Nucleus accumbens (tissue), 56 donors: ENCODE measurements at regions not wholly inside any gene's neighbourhood (a gene's known extent, or its start where the extent isn't known, plus 50 kb on each side); places are given as distances from the start of the nearest gene placed in this dataset.
A peak's percentile ranks its signal among the peaks of the same experiment; 100 is the strongest.
"Not testable (repeated sequence)": the region's sequence is repeated elsewhere in the genome, so short reads cannot be mapped to it uniquely, and the experiment has no call there.

Source experiments
- DNase-seq, 56 donors: peaks; one replicate each; lab custom pipeline; 2025; lab: John Stamatoyannopoulos, UW

GRCh38 chr5:130963798-130964197, 201.3 kb downstream of the HINT1 start:
- no peak for DNase-seq

GRCh38 chr5:130957151-130957550, 207.9 kb downstream of the HINT1 start:
- no peak for DNase-seq

GRCh38 chr5:130955041-130955440, 210.0 kb downstream of the HINT1 start:
- DNase-seq: no peak

GRCh38 chr5:130954336-130954735, 210.7 kb downstream of the HINT1 start:
- no peak for DNase-seq

- DNase-seq: no peak
Observed at GRCh38 chr5:130939059-130939458, 226.0 kb downstream of the HINT1 start.

- DNase-seq: no peak
Observed at GRCh38 chr5:130937046-130937445, 228.0 kb downstream of the HINT1 start.

- no peak for DNase-seq
Observed at GRCh38 chr5:130923543-130924124, 241.4 kb downstream of the HINT1 start.

GRCh38 chr5:130912088-130912487, 253.0 kb downstream of the HINT1 start:
- no peak for DNase-seq

- DNase-seq: no peak
Observed at GRCh38 chr5:130908186-130908585, 256.9 kb downstream of the HINT1 start.

- DNase-seq: not testable (repeated sequence)
Observed at GRCh38 chr5:130897537-130898195, 267.4 kb downstream of the HINT1 start.

- not testable (repeated sequence) for DNase-seq
Observed at GRCh38 chr5:130897181-130897536, 267.9 kb downstream of the HINT1 start.

- no peak for DNase-seq
Observed at GRCh38 chr5:130896636-130897035, 268.4 kb downstream of the HINT1 start.

GRCh38 chr5:130893006-130893405, 272.1 kb downstream of the HINT1 start:
- no peak for DNase-seq

- DNase-seq: no peak
Observed at GRCh38 chr5:130890610-130891009, 274.4 kb downstream of the HINT1 start.

- no peak for DNase-seq
Observed at GRCh38 chr5:130885691-130886090, 279.4 kb downstream of the HINT1 start.

GRCh38 chr5:130885027-130885426, 280.0 kb downstream of the HINT1 start:
- DNase-seq: no peak

GRCh38 chr5:130884023-130884422, 281.0 kb downstream of the HINT1 start:
- DNase-seq: no peak

- no peak for DNase-seq
Observed at GRCh38 chr5:130875656-130876055, 289.4 kb downstream of the HINT1 start.

GRCh38 chr5:130874861-130875417, 290.1 kb downstream of the HINT1 start:
- peak in 9 of 56 donors; percentile 1 to 19 (median 4) for DNase-seq

GRCh38 chr5:130871346-130872086, 293.5 kb downstream of the HINT1 start:
- no peak for DNase-seq

- DNase-seq: no peak
Observed at GRCh38 chr5:130870691-130871090, 294.4 kb downstream of the HINT1 start.
